Myocyte (in vitro differentiated cells): ENCODE measurements at regions not wholly inside any gene's neighbourhood (a gene's known extent, or its start where the extent isn't known, plus 50 kb on each side); places are given as distances from the start of the nearest gene placed in this dataset.

Source experiments
- DNase-seq: peaks from one replicate; pipeline ENCODE4 v3.0.0-alpha.2; 2012; ENCODE audit warnings: low read depth

GRCh38 chr13:34038541-34039068, 220.7 kb downstream of the RFC3 start:
- no peak for DNase-seq

DNA sequence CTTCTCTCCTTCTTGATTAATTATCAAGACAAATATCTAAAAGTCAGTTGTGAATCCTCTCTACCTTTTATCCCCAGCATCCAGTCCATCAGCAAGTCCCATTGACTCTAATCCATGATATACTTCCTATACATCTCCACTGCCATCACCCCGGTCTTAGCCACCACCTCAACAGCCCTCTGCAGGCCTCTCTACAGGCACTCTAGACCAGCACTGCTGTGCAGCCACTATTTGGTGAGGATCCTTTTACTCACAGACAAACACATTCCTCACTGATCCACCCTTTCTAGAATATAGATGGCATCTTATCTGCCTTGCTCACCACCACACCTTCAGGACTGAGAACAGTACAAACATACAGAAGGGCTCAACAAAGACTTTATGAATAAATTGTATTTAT, 221.7 kb downstream of the RFC3 start:
- no peak for DNase-seq

DNA sequence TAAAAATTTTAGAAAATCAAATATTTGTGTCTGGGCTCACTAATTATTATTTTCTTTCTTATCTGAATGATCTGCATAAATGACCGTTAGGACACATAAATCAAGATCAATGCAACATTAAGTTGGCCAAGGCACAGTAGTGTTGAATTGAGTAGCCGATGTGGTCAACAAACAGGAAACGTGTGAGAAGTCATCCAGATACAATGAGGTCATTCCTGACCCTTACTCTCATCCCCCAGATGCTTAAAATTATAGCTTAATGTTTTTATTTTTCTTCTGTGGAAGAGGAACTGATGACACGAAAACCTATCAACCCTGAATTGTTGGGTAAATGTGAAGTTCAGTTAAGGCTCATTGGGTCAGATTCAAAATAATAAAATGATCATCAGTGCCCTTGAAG, 222.9 kb downstream of the RFC3 start:
- no peak for DNase-seq

GRCh38 chr13:34044041-34044440, 226.1 kb downstream of the RFC3 start:
- no peak for DNase-seq

DNA sequence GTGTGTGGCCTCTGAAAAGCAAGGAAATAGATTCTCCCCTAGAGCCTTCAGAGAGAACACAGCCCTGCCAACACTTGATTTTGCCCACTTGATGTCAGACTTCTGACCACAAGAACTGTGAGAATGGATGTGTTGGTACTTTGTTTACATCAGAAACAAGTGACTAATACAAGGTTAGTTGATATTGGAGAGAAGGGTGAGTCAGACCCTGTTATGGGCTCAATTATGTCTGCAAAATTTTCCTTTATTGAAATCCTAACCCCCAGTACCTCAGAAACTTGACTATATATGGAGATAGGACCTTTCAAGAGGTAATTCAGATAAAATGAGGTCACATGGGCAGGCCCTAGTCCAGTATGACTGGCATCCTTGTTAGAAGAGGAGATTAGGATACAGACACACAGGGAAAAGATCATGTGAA, 226.7 kb downstream of the RFC3 start:
- peak; percentile 46 for DNase-seq

GRCh38 chr13:34046457-34046856, 228.5 kb downstream of the RFC3 start:
- DNase-seq, result no peak

DNA sequence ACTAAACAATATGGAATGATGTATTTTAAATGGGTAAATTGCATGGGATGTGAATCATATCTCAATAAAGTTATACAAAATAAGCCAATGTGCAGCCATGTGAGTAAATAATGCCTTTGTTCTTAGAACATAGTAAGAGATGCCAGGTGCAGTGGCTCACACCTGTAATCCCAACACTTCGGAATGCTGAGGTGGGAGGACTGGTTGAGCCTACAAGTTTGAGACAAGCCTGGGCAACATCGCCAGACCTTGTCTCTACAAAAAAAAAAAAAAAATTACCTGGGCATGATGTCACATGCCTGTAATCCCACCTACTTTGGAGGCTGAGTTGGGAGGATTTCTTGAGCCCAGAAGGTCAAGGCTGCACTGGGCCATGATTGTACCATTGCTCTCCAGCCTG, 230.7 kb downstream of the RFC3 start:
- no peak for DNase-seq

- no peak for DNase-seq
Observed at GRCh38 chr13:34056733-34057258, 238.8 kb downstream of the RFC3 start.

DNA sequence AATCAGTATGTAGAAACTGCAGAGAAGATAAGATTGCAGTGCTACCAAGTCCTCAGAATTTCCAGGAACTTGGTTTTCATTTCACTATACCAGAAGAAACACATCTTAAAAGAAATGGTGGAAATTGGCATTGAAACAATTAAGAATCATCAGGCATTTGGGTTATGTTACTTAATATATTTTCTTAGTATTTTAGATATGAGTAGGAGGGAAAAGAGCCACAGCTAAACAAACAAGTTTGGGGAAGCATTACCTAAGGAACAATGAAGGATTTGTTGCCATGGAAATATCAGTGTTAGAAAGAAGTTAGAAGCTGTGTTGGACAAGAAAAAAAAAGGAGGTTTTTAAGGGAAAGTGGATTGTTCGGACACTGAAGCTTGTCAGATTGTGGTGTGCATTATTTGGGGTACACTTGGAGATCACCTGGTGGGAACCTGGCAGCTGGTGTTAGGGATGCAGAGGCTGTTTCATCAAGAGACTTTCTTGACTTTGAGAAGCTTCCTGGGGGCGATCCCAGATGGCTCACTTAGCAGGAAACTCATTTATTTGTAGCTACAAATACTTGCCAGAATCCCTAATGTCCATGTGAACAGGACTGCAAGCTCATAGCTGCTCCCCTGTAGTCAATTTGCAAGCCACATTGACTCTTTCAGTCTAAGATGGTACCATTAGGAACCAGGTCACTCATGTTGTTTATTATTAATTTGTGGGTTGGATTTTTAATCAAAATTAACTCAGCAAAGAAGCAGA, 246.7 kb downstream of the RFC3 start:
- no peak for DNase-seq

- DNase-seq, result no peak
Observed at GRCh38 chr13:34065928-34066327, 248.0 kb downstream of the RFC3 start.

- no peak for DNase-seq
Observed at GRCh38 chr13:34066344-34066743, 248.4 kb downstream of the RFC3 start.

DNA sequence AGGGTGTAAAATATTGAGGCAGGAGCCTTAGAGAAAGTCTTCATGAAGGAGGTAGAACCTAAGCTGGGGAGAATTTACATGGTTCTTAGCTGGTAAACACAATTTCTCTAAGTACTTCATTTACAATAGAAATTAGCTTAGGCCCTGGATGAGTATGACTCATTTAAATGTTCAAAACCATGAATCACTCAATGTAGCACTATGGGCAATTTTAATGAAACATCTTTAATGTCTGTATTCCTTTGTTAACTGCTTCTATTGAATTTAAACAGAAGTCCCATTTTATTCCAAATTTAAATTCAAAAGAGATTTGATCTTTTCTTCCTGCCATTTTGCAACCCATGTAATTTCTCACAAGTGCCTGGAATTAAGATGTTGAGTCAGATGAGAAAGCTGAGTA, 252.1 kb downstream of the RFC3 start:
- no peak for DNase-seq

- peak; percentile 82 for DNase-seq
Observed at GRCh38 chr13:34070544-34071303, 252.8 kb downstream of the RFC3 start.

GRCh38 chr13:34076319-34076718, 258.4 kb downstream of the RFC3 start:
- DNase-seq, result no peak

- peak; percentile 47 for DNase-seq
Observed at GRCh38 chr13:34076943-34077703, 259.2 kb downstream of the RFC3 start.

DNA sequence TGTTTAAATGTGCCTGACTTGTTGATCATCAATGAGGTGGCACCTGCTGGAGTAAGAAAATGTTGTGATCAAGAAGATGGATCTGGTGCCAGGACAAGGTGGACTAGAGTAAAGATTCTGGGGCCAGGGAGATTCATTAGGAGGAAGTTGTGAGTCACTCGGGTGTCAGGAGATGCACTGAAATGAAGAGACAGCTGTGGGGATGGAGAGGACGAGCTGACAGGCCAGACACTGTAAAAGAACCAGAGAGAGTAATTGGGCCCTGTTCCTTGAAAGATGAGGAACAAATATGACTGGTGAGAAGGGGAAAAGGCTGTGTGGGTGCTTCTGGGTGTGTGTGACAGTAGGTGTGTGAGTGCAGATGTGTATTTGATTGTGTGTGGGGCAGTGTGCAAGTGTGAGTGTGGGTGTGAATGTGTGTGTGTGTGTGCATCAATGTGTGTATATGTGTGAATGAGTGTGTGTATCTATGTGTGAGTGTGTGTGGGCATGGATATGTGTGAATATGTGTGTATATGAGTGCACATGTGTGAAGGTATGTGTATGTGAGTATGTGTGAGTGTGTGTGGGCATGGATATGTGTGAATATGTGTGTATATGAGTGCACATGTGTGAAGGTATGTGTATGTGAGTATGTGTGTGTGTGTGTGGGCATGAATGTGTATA, 260.5 kb downstream of the RFC3 start:
- DNase-seq, result peak; percentile 83

DNA sequence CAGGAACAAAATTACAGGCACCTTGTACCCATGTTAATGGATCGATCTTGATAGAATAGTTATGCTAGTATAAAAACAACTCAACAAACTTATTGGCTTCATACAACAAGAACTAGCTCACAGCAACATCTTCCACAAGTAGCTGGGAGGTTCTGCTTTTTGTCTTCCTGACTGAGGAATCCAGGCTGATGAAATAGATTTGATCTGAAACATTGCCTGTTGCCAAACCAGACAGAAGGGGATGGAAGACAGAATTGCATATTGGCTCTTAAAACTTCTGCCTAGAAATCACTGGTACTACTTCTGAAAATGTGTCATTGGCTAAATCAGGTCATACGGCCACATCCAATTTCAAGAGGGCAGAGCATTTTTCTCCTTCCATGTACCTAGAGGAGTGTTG, 267.3 kb downstream of the RFC3 start:
- no peak for DNase-seq

- no peak for DNase-seq
Observed at GRCh38 chr13:34086281-34086680, 268.3 kb downstream of the RFC3 start.

- no peak for DNase-seq
Observed at GRCh38 chr13:34087791-34088190, 269.8 kb downstream of the RFC3 start.

DNA sequence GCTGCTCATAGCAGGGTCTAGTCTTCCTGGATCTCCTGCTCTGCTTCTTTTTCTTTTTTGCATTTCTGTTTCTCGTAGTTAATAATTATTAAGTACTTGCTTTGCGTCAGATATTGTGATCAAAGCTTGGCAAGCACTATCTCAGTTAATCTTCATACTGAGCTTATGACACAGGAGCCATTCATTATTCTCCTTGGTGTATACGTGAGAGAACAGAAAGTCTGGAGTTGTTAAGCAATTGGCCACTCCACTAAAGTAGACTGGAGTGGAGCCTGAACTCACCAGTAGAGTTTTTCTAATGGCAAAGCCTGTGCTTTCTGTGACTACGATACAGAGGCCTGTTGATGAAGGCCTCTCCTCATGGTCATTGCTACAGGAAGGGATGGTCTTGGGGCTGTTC, 285.9 kb downstream of the RFC3 start:
- DNase-seq, result no peak

GRCh38 chr13:34104853-34105252, 286.9 kb downstream of the RFC3 start:
- no peak for DNase-seq
